Esophagus muscularis mucosa (tissue), 3 donors: ENCODE measurements at regions not wholly inside any gene's neighbourhood (a gene's known extent, or its start where the extent isn't known, plus 50 kb on each side); places are given as distances from the start of the nearest gene placed in this dataset.

ENCODE experiments used
- CTCF ChIP-seq, 3 experiments: fragments of 200-600 bp in 2 of 3; fragments of 450-650 bp in 1 of 3; sonication (generic) in 2 of 3; IDR thresholded peaks; one replicate each; pipeline ENCODE4 v1.5.1; 2017 to 2019; ENCODE audit warnings: antibody characterized with exemption in 3 of 3, mild to moderate bottlenecking in 2 of 3, moderate library complexity in 1 of 3
- POLR2A ChIP-seq: fragments of 450-650 bp; IDR thresholded peaks from one replicate; pipeline ENCODE4 v1.6.1; 2017; ENCODE audit warnings: antibody characterized with exemption, moderate library complexity, mild to moderate bottlenecking, low read depth

DNA sequence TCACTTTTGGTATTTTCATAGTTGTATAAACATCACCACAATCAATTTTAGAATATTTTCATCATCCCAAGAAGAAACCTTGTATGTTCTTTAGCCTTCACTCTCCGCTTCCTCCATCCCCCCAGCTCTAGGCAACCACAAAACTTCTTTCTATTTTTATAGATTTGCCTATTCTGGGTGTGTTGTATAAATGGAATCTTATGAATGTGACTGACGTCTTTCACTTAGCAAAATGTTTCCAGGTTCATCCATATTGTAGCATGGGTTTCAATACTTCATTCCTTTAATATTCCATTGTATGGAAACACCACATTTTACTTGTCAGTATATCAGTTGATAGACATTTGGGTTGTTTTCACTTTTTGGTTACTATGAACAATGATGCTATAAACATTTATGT is 335.8 kb upstream of the GOLIM4 start:
- no peak for TF ChIP-seq CTCF (IDR thresholded peaks at IDR 0.05)
- no peak for TF ChIP-seq POLR2A
